Kidney (tissue), 13 donors: ENCODE measurements at regions not wholly inside any gene's neighbourhood (a gene's known extent, or its start where the extent isn't known, plus 50 kb on each side); places are given as distances from the start of the nearest gene placed in this dataset.

ENCODE experiments used
- DNase-seq, 5 donors: peaks; one replicate each; pipeline ENCODE4 v3.0.0-alpha.2; 2013 to 2020
- FAIRE-seq: peaks from 2 replicates; lab custom pipeline; 2012; peaks lifted over from hg19 to GRCh38; lab: Jason Lieb, UNC
- H3K27ac ChIP-seq, 2 donors: one replicate each; pipeline ENCODE4 v1.7.0; 2013; ENCODE audit warnings: low read depth in 2 of 2, low read length in 2 of 2, inconsistent platforms in 1 of 2
- H3K27me3 ChIP-seq: one replicate; pipeline ENCODE4 v1.7.1; 2013; ENCODE audit warnings: low read length, inconsistent platforms; ENCODE audit not compliant: control insufficient read depth, insufficient read depth
- H3K36me3 ChIP-seq, 3 donors: one replicate each; pipeline versions ENCODE4 v1.7.0 to v1.7.1; 2013; ENCODE audit warnings: low read length in 3 of 3, control low read depth in 1 of 3, inconsistent platforms in 1 of 3; ENCODE audit not compliant: insufficient read depth in 3 of 3, control insufficient read depth in 2 of 3
- H3K4me1 ChIP-seq, 3 donors: one replicate each; pipeline versions ENCODE4 v1.7.0 to v1.7.1; 2013; ENCODE audit warnings: low read length in 3 of 3, inconsistent platforms in 1 of 3, low read depth in 1 of 3; ENCODE audit not compliant: control insufficient read depth in 2 of 3, insufficient read depth in 2 of 3
- H3K4me3 ChIP-seq, 3 donors: one replicate each; pipeline versions ENCODE4 v1.7.0 to v1.8.1; 2013; ENCODE audit warnings: low read length in 3 of 3, control low read depth in 1 of 3, inconsistent platforms in 1 of 3
- H3K9ac ChIP-seq, 3 donors: one replicate each; pipeline versions ENCODE4 v1.7.0 to v1.7.1; 2013; ENCODE audit warnings: low read length in 3 of 3, control low read depth in 1 of 3, inconsistent platforms in 1 of 3
- H3K9me3 ChIP-seq, 3 donors: one replicate each; pipeline versions ENCODE4 v1.7.0 to v1.7.1; 2013; ENCODE audit warnings: low read length in 3 of 3, control low read depth in 1 of 3, inconsistent platforms in 1 of 3; ENCODE audit not compliant: control insufficient read depth in 2 of 3, insufficient read depth in 1 of 3
- CTCF ChIP-seq: IDR thresholded peaks from 3 replicates; pipeline ENCODE4 v1.5.1; 2012; ENCODE audit warnings: mild to moderate bottlenecking, moderate library complexity, borderline replicate concordance; ENCODE audit not compliant: insufficient read depth; ENCODE audit errors: extremely low read depth
- intact Hi-C: fragments of 100-400 bp; cut with DNase I; formaldehyde crosslinking; loops from one replicate; pipeline ENCODE4 v1.11.1; 2022
- donor health status: control.
- donor health status: control.
- donor health status: control.
- donor health status: control.
- donor health status: control.
- donor health status: DM: yes; HTN: yes; CAD: no.
- donor health status: Normal renal cell carcinoma (clear cell type).

DNA sequence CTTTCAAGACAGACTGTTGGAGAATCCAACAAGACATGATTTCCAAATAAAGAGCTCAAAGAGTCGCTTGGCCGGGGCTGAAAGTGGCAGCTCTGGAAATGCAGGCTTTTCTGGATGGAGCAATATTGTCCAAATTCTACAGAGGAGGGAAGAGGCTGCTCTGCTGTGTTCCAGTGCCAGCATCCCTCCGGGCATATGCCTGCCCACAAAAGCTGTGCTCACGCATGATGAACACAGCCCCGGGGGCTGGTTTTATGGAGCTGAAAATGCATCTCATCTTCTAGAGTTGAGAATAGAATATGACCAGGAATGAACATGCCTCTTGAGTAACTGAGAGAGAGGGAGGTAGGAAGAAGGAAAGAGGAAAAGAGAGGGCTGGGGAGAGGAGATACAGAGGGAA lies 74.7 kb upstream of the TOX3 start:
- H3K27me3 ChIP-seq: no peaks in the 10 kb centered on the region
- DNase-seq: no peak
- no peaks in the 10 kb centered on the region for H3K4me1 ChIP-seq
- no peak overlapping the region for H3K27ac ChIP-seq
- H3K4me3 ChIP-seq: no peak overlapping the region
- intact Hi-C loops: no loop called here
- no peak for TF ChIP-seq CTCF
- H3K9me3 ChIP-seq: peaks cover 0 to 3% (median 0%) of the 10 kb centered on the region in 3 donors
- no peak overlapping the region for H3K9ac ChIP-seq
- FAIRE-seq: no peak
- no peaks in the 10 kb centered on the region for H3K36me3 ChIP-seq

- intact Hi-C loops: no loop called here
- no peak overlapping the region for H3K27ac ChIP-seq
- no peaks in the 10 kb centered on the region for H3K36me3 ChIP-seq
- FAIRE-seq (no peak), DNase-seq (no peak)
- no peaks in the 10 kb centered on the region for H3K27me3 ChIP-seq
- H3K4me1 ChIP-seq: no peaks in the 10 kb centered on the region
- no peak overlapping the region for H3K4me3 ChIP-seq
- no peak overlapping the region for H3K9ac ChIP-seq
- TF ChIP-seq CTCF: no peak
- peaks cover 0 to 3% (median 0%) of the 10 kb centered on the region in 3 donors for H3K9me3 ChIP-seq
Observed at GRCh38 chr16:52618753-52619497, 72.0 kb upstream of the TOX3 start.

DNA sequence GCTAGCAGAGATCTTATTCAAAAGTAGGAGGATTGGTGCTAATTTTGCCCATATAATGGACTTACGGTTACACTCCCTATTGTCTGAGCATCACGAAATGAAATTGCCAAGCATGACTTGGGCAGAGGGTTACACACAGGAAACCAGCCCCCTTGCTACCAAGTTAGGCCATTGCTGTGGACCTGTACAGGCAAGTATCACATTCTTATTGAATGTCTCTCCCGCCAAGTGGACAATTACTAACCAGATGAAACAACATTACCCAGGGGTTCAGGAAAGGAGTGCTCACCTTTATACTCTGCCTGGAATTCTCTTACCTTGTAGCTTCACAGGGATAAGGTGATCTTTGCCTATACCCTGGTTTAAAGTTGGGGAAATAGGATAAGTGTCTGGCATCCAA lies 70.6 kb upstream of the TOX3 start:
- no peaks in the 10 kb centered on the region for H3K36me3 ChIP-seq
- intact Hi-C loops: no loop called here
- H3K27me3 ChIP-seq: no peaks in the 10 kb centered on the region
- TF ChIP-seq CTCF: no peak
- DNase-seq (no peak), FAIRE-seq (no peak)
- no peak overlapping the region for H3K4me3 ChIP-seq
- peaks cover 0 to 8% (median 1%) of the 10 kb centered on the region in 3 donors for H3K4me1 ChIP-seq
- no peak overlapping the region for H3K9ac ChIP-seq
- peaks cover 0 to 3% (median 0%) of the 10 kb centered on the region in 3 donors for H3K9me3 ChIP-seq
- H3K27ac ChIP-seq: no peak overlapping the region
